ENCODE measurements at regions not wholly inside any gene's neighbourhood (a gene's known extent, or its start where the extent isn't known, plus 50 kb on each side); places are given as distances from the start of the nearest gene placed in this dataset.

DNA sequence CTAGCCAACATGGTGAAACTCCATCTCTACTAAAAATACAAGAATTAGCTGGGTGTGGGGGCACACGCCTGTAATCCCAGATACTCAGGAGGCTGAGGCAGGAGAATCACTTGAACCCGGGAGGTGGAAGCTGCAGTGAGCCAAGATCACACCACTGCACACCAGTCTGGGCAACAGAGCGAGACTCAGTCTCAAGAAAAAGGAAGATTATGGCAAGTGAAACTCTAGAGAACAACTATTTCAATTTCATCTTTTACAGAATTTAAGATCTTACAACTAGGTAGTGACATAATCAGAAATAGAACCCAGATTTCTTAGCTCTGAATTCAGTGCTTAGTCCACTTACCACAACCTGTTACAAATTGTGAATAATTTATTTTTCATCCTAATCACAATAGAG, 108.8 kb upstream of the MAP3K1 start:
- Mint-ChIP-seq H3K4me3 (ENCODE audit: unreplicated experiment) (no peak overlapping the region), H3K27ac (ENCODE audit: low read depth, unreplicated experiment) (no peak overlapping the region), H3K9me3 (ENCODE audit: unreplicated experiment) (peaks cover 6% of the 10 kb centered on the region), H3K36me3 (ENCODE audit: insufficient read depth, unreplicated experiment) (no peaks in the 10 kb centered on the region), H3K4me1 (ENCODE audit: insufficient read depth, unreplicated experiment) (no peaks in the 10 kb centered on the region), H3K27me3 (ENCODE audit: insufficient read depth, unreplicated experiment) (peaks cover 20% of the 10 kb centered on the region)
- DNase-seq (ENCODE audit: unreplicated experiment), result no peak
- CTCF ChIA-PET, result interaction anchor here (0.6 kb wide), 1 partner anchor 94 kb away, joined by 3 read pairs; no protein-coding TSS in a partner anchor
- TF ChIP-seq, protein P1, sequence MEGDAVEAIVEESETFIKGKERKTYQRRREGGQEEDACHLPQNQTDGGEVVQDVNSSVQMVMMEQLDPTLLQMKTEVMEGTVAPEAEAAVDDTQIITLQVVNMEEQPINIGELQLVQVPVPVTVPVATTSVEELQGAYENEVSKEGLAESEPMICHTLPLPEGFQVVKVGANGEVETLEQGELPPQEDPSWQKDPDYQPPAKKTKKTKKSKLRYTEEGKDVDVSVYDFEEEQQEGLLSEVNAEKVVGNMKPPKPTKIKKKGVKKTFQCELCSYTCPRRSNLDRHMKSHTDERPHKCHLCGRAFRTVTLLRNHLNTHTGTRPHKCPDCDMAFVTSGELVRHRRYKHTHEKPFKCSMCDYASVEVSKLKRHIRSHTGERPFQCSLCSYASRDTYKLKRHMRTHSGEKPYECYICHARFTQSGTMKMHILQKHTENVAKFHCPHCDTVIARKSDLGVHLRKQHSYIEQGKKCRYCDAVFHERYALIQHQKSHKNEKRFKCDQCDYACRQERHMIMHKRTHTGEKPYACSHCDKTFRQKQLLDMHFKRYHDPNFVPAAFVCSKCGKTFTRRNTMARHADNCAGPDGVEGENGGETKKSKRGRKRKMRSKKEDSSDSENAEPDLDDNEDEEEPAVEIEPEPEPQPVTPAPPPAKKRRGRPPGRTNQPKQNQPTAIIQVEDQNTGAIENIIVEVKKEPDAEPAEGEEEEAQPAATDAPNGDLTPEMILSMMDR (IDR thresholded peaks at IDR 0.05; ENCODE audit: unreplicated experiment), result no peak
- POLR2A ChIA-PET, result no interaction called here
- intact Hi-C loops (cut with micrococcal nuclease), result no loop called here
- BruUV-seq (replicated peaks), result no TSS peak

DNA sequence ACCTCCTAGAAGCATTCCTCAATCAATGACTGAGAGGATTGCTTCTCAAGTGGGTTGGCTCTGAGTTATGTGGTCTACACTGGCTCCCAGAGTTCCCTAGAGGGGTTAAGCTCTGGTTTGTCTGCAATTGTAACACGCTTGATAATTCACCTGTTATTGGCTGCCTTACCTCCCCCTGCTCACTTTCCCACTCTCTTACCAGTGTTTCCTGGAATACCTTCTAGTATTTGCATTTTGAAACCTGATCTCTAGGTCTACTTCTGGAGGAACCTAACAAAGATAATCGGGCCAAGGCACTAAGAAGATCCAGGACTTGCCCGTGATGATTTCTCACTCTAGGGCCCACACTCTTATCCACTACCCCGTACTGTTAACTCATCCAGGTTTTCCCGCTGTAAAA, 110.1 kb upstream of the MAP3K1 start:
- TF ChIP-seq, protein P1 (IDR thresholded peaks at IDR 0.05; ENCODE audit: unreplicated experiment), result no peak
- H3K27me3 Mint-ChIP-seq (ENCODE audit: insufficient read depth, unreplicated experiment), result peaks cover 20% of the 10 kb centered on the region
- no peak overlapping the region for H3K27ac Mint-ChIP-seq (ENCODE audit: low read depth, unreplicated experiment)
- no peaks in the 10 kb centered on the region for H3K36me3 Mint-ChIP-seq (ENCODE audit: insufficient read depth, unreplicated experiment)
- no peak overlapping the region for H3K4me3 Mint-ChIP-seq (ENCODE audit: unreplicated experiment)
- H3K9me3 Mint-ChIP-seq (ENCODE audit: unreplicated experiment), result peaks cover under 1% of the 10 kb centered on the region
- ChIA-PET CTCF (interaction anchor here (0.7 kb wide), 1 partner anchor 17 kb away, joined by 3 read pairs; no protein-coding TSS in a partner anchor), POLR2A (no interaction called here)
- BruUV-seq (replicated peaks), result no TSS peak
- H3K4me1 Mint-ChIP-seq (ENCODE audit: insufficient read depth, unreplicated experiment), result no peaks in the 10 kb centered on the region
- no peak for DNase-seq (ENCODE audit: unreplicated experiment)
- intact Hi-C loops (cut with micrococcal nuclease), result no loop called here

DNA sequence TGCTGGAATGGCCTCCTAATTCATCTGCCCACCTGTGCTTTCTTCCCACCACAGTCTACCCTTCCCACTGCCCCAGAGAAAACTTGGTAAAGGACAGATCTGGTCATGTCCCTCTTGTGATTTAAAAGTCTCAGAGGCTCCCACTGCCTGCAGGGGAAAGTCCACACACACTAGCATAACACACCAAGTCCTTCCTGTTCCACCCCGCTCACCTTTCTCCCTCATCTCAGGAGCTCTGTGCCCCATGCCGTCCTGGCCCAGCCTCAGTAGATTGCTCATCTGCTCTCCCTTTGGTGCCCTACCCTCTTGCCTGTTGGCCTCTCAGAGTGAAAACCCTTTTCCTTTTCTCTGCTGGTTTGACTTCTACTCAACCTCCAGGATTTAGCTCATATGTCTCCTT, 111.4 kb upstream of the MAP3K1 start:
- H3K27ac Mint-ChIP-seq (ENCODE audit: low read depth, unreplicated experiment), result no peak overlapping the region
- H3K36me3 Mint-ChIP-seq (ENCODE audit: insufficient read depth, unreplicated experiment), result no peaks in the 10 kb centered on the region
- no peaks in the 10 kb centered on the region for H3K4me1 Mint-ChIP-seq (ENCODE audit: insufficient read depth, unreplicated experiment)
- DNase-seq (ENCODE audit: unreplicated experiment), result no peak
- TF ChIP-seq, protein P1 (IDR thresholded peaks at IDR 0.05; ENCODE audit: unreplicated experiment), result no peak
- ChIA-PET POLR2A (interaction anchor here (0.8 to 1.0 kb wide), 2 partner anchors 14 to 26 kb away, joined by 3 read pairs; no protein-coding TSS in a partner anchor), CTCF (interaction anchor here (0.7 to 0.9 kb wide), 2 partner anchors 433 to 482 kb away, joined by 4 to 6 read pairs; no protein-coding TSS in a partner anchor)
- peaks cover 20% of the 10 kb centered on the region for H3K27me3 Mint-ChIP-seq (ENCODE audit: insufficient read depth, unreplicated experiment)
- intact Hi-C loops (cut with micrococcal nuclease), result no loop called here
- no TSS peak for BruUV-seq (replicated peaks)
- H3K9me3 Mint-ChIP-seq (ENCODE audit: unreplicated experiment), result no peaks in the 10 kb centered on the region
- H3K4me3 Mint-ChIP-seq (ENCODE audit: unreplicated experiment), result no peak overlapping the region

DNA sequence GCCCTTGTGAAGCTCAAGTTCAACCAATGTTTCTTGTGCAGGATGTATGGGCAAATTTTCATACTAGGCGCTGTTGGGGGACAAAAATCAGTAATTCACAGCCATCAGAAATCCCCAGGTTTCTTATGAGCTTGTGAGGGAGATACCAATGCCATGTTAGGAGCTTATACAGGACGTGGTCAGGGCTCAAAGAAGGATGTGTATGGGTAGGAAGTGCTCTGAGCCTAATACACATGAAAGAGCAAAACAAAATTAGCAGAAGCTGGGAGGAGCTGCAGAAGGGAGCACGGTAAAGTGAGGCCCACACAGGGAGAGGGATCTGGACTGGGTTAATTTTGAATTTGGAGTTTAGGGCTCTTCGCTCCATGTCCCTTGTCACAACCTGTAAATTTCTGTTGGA, 114.6 kb upstream of the MAP3K1 start:
- H3K36me3 Mint-ChIP-seq (ENCODE audit: insufficient read depth, unreplicated experiment), result no peaks in the 10 kb centered on the region
- BruUV-seq (replicated peaks), result no TSS peak
- TF ChIP-seq, protein P1 (IDR thresholded peaks at IDR 0.05; ENCODE audit: unreplicated experiment), result no peak
- CTCF ChIA-PET, result no interaction called here
- no peak overlapping the region for H3K4me3 Mint-ChIP-seq (ENCODE audit: unreplicated experiment)
- no peaks in the 10 kb centered on the region for H3K4me1 Mint-ChIP-seq (ENCODE audit: insufficient read depth, unreplicated experiment)
- H3K9me3 Mint-ChIP-seq (ENCODE audit: unreplicated experiment), result no peaks in the 10 kb centered on the region
- POLR2A ChIA-PET, result interaction anchor here (1.0 to 1.5 kb wide), 2 partner anchors 10 to 408 kb away, joined by 3 to 4 read pairs; no protein-coding TSS in a partner anchor
- H3K27me3 Mint-ChIP-seq (ENCODE audit: insufficient read depth, unreplicated experiment), result peaks cover 20% of the 10 kb centered on the region
- DNase-seq (ENCODE audit: unreplicated experiment), result no peak
- H3K27ac Mint-ChIP-seq (ENCODE audit: low read depth, unreplicated experiment), result no peak overlapping the region
- intact Hi-C loops (cut with micrococcal nuclease), result no loop called here

Data from MCF 10A (cell line).